GM18505 (cell line): ENCODE measurements at regions not wholly inside any gene's neighbourhood (a gene's known extent, or its start where the extent isn't known, plus 50 kb on each side); places are given as distances from the start of the nearest gene placed in this dataset.
"Not testable (repeated sequence)": the region's sequence is repeated elsewhere in the genome, so short reads cannot be mapped to it uniquely, and the experiment has no call there.

Experiments
- ATAC-seq: cut with Tn5 transposase; IDR thresholded peaks from one replicate; pipeline ENCODE4 v1.9.1; 2021; ENCODE audit not compliant: unreplicated experiment
- POLR2A ChIP-seq: IDR thresholded peaks from 4 replicates; pipeline ENCODE4 v1.6.1; 2011; ENCODE audit warnings: borderline replicate concordance; ENCODE audit not compliant: insufficient read depth, insufficient read length; ENCODE audit errors: extremely low read depth

- ATAC-seq, result no peak
- no peak for TF ChIP-seq POLR2A
Observed at GRCh38 chr3:169029674-169030285, 633.7 kb downstream of the MECOM start.

DNA sequence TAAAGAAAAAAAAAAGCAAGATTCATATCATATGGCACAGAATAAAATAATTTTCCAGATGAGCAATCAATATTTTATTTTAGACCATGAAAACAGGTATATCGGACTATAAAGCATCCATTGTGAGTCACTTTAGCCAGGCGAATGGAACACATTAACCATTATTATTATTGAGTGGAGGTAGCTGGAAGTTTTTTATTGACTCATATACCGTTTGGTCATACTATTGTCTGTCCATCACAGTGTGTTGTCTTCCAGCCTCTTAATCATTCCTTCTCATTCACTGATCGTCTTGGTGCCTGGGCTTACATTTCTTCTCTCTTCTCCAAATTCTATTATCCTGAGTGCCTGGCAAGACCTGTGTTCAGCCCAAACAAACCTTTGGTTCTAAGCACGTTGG, 634.8 kb downstream of the MECOM start:
- ATAC-seq, result no peak

DNA sequence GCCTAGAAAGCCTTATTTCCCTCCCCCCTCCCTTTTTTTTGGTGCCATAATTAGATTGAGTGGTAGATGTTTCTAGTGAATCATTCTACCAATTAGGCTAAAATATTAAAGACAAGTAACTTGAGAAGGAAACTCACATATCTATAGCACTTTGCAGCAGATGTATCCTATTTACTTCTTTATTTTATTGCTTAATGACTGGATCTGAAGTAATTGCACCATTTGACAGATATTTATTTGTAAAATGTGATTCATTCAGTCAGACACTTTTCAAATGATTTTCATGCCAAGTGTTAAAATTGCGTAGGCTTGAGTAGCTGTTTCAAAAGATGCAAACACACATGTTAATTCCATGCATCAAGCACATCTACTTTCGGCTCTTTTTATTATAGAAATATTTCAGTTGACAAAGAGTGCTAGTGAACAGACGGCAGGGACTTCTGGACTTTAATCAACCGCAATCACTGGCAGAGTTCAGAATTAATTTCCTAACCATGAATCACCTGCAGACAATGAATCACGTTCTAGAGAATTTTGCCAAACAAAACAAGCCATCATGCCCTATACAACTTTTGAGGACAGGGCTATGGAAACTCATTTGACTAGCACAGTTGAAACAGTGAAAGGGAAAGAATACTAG, 636.8 kb downstream of the MECOM start:
- no peak for ATAC-seq
- no peak for TF ChIP-seq POLR2A

More for the DNA sequence above, 634.8 kb downstream of the MECOM start:
- no peak for TF ChIP-seq POLR2A

DNA sequence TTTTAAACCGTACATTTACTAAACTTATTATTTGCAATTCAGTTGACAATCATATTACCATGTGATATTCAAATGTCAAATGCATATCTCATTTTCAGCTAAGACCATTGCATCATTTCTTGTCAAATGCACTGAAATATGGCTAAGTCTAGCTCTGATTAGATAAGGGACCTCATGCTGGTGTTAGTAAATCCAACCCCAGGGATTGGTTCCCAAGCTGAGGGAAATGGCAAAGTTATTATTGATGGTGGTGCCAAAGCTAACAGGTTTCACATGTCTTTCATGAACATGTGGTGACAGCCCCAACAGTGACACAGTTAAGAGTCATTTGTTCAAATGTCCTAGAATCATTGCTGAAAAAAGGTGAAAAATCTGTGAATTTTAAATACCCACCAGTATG, 641.1 kb downstream of the MECOM start:
- no peak for TF ChIP-seq POLR2A
- ATAC-seq, result no peak

DNA sequence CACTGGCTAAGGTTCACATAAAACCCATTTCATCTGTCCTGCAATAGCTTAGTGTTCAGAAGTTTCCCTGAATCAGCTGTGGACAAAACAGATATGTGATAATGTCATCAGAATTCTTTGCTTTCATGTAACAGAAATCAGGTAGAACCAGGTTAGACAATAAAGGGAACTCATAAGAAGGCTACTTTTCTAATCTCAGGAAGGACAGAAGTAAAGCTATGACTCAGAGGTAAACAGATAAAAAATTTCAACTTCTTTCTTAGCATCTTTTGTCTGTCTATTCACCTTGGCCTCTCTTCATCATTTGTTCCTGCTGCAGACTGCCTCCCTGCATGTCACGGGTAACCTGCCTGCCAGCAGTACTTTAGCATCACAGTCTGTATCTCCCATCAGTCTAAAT, 643.1 kb downstream of the MECOM start:
- TF ChIP-seq POLR2A, result no peak
- no peak for ATAC-seq

DNA sequence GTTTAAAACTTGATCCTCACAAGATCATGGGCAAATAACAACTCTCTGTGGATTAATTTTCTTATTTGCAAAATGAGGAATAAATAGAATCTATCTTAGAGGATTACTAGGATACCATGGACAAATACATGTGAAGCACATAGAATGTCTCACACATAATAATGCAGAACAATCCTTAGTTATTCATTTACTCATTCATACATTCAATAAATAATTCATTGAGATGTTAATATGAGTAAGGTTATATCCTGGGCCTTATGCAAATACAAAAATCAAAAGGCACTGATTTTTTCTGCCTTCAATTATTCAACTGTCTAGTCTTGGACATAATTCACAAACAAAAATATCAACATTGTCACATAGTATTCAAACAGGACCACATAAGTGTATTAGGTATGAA, 654.1 kb downstream of the MECOM start:
- TF ChIP-seq POLR2A, result no peak
- ATAC-seq, result no peak

DNA sequence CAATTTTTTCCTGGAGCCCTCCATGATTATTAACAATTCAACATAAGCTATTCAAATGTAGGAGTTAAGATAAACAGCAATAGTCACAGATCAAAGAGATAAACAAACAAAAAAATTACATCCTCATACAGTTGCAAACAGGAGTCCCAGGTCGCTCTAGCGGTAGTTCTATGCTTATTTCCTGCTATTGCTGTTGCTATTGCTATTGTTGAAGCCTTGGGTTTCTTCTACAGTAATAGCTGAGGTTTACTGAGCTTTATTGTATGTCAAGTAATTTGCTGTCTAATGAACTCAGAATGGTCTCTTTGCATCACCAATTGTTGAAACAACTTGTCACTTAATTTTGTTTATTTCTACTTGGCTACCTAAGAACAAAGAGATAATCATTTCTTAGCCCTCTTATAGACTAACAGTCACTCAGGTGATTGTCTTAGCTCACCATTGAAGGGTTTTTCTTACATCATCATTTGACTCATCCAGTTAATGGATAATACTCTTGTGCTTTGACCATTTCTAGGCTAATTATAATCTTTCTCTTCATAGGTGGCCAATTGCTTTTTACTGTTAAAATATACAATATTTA, 654.6 kb downstream of the MECOM start:
- TF ChIP-seq POLR2A, result no peak
- no peak for ATAC-seq

DNA sequence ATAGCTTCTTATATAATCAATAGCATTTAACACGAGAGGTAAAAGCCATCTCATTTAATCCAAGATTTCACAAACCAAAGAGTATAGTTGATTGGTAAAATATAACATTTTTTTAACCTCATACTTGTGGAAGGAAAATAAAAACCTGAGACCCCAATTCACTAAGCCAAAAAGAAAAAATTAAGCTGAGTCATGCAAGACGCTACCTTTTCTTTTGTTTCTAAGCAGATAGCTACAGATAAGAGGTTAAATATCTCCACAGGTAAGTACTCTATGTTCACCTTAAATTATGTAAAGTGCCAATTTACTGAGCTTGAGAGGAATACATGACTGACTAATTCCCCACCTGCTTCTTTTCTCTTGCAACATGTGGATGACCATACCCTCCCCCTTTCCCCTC, 656.4 kb downstream of the MECOM start:
- TF ChIP-seq POLR2A, result no peak
- no peak for ATAC-seq

GRCh38 chr3:169006398-169006797, 657.1 kb downstream of the MECOM start:
- not testable (repeated sequence) for ATAC-seq

DNA sequence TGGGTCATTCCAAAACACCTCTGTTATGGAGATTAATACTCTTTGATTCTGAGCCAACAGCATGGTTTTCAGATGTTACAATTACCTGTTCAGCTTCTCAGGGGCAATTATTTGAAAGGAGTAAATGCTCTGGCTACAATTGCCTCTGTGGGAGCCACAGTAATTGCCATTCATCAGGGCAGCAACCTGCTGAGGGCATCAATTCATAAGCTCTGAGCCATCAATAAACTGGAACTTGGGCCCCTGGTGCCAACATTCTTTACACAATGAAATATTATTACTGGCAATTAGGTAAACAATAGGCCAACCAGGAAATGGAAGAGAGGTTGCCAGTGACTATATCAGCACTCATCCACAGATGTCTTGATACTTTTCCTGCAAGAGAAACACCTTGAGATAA, 660.8 kb downstream of the MECOM start:
- no peak for TF ChIP-seq POLR2A
- no peak for ATAC-seq

DNA sequence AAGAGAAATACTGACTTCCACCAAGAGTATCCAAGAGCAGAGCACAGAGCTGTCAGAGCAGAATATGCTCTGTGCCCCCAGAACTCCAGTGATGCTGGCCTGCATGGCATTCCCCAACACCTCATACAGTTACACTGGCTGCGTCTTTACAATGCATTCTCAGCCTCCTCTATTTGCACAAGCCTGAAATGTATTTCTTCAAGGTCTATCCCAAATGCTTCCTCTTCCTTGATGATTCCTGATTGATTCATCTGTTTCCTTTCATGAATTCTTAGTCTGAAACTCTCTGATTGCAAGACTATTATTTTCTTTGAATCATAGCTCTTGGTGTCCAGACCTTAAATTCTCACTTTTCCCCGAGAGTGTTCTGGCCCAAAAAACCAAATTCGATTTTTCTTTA, 664.7 kb downstream of the MECOM start:
- no peak for ATAC-seq
- TF ChIP-seq POLR2A, result no peak

DNA sequence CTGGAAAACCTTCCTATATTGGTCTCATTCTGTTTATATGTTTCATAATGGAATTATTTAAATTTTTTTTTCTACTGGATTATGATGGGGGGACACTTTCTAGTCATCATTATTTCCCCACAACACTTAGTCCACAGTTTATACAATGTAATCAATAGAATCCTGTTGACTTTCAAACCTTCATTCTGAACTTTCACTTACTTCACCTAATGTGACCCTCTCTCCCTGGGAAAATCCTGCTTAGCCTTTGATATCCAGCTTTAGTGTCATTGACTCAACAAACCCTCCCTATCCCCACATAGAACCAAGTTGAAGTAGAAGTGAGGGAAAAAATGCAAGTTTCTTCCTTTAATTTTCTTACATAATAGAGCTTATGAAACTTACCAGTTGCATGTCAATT, 666.0 kb downstream of the MECOM start:
- no peak for ATAC-seq
- no peak for TF ChIP-seq POLR2A

- TF ChIP-seq POLR2A, result no peak
- ATAC-seq, result no peak
Observed at GRCh38 chr3:168996622-168997021, 666.9 kb downstream of the MECOM start.

- TF ChIP-seq POLR2A, result no peak
- ATAC-seq, result no peak
Observed at GRCh38 chr3:168995129-168995528, 668.4 kb downstream of the MECOM start.
